ENCODE measurements at regions not wholly inside any gene's neighbourhood (a gene's known extent, or its start where the extent isn't known, plus 50 kb on each side); places are given as distances from the start of the nearest gene placed in this dataset.

DNA sequence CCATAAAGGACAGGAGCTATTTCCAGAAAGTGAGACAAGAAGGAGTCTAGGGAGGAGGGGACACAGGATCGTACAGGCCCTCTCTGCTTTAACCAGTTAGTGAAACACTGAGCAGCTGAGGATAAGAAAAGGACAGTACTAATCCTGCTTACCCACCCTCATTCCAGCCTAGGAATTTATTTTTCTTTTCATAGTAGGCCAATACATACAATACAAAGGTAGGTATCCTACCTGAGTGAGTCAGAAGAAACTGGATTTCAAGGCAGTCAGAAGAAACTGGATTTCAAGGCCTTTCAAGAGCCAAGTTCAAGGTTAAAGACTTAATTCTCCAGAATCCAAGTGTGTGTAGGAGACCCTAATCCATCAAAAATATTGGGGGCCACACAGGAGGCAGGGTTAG lies 65.3 kb downstream of the EOMES start:
- H3K9me3 ChIP-seq (ENCODE audit: insufficient read depth in 2 of 2, low read depth in 1 of 2, low read length in 1 of 2): no peaks in the 10 kb centered on the region
- H3K4me1 ChIP-seq (replicated peaks in 1 of 4; ENCODE audit: control insufficient read depth in 3 of 4, insufficient read depth in 4 of 4, low read length in 3 of 4): peaks cover 2 to 10% (median 5%) of the 10 kb centered on the region in 4 experiments; a peak in 4 of 7 replicates
- no peak overlapping the region for H3K56ac ChIP-seq (replicated peaks; ENCODE audit: insufficient read length, low read depth, low read length)
- no peak overlapping the region for H3K27ac ChIP-seq (ENCODE audit: low read depth, low read length)
- no peaks in the 10 kb centered on the region for H3K79me1 ChIP-seq (ENCODE audit: low read depth, low read length)
- CTCF ChIA-PET (ENCODE audit: partially characterized antibody): interaction anchor here (0.6 to 5.7 kb wide), 11 partner anchors 8 to 453 kb away, joined by 3 to 46 read pairs (median 4); no protein-coding TSS in a partner anchor
- no peak overlapping the region for H2BK20ac ChIP-seq (ENCODE audit: low read length)
- no peak overlapping the region for H2BK12ac ChIP-seq (ENCODE audit: low read depth, low read length)
- H3K23me2 ChIP-seq (ENCODE audit: low read depth, low read length): no peaks in the 10 kb centered on the region; the same call in 1 of the 2 replicates
- TF ChIP-seq RXRA (IDR thresholded peaks at IDR 0.05; ENCODE audit: insufficient read depth, low read depth, low read length): no peak
- no peak for TF ChIP-seq POLR2AphosphoS5 (IDR thresholded peaks at IDR 0.05; ENCODE audit: low read depth, low read length)
- TF ChIP-seq USF2 (IDR thresholded peaks at IDR 0.05; ENCODE audit: low read length): no peak
- TF ChIP-seq, protein P1, sequence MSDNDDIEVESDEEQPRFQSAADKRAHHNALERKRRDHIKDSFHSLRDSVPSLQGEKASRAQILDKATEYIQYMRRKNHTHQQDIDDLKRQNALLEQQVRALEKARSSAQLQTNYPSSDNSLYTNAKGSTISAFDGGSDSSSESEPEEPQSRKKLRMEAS (IDR thresholded peaks at IDR 0.05): no peak
- TF ChIP-seq JUN (IDR thresholded peaks at IDR 0.05; ENCODE audit: low read depth, low read length): no peak
- TF ChIP-seq TBP (IDR thresholded peaks at IDR 0.05; ENCODE audit: low read depth, low read length): no peak
- TF ChIP-seq NRF1 (IDR thresholded peaks at IDR 0.05; ENCODE audit: low read depth, low read length): no peak
- no peak for TF ChIP-seq BCL11A (IDR thresholded peaks at IDR 0.05; ENCODE audit: low read depth in 2 of 2, low read length in 2 of 2)
- no peak for TF ChIP-seq NANOG (IDR thresholded peaks at IDR 0.05; ENCODE audit: insufficient read depth, low read depth, low read length, poor library complexity, severe bottlenecking)
- TF ChIP-seq TCF12 (IDR thresholded peaks at IDR 0.05; ENCODE audit: low read depth, low read length): no peak
- TF ChIP-seq CBX5 (IDR thresholded peaks at IDR 0.05; ENCODE audit: low read depth, low read length): no peak
- no peak for TF ChIP-seq KDM1A (IDR thresholded peaks at IDR 0.05; ENCODE audit: borderline replicate concordance, low read length)
- H4K20me1 ChIP-seq (replicated peaks in 1 of 2; ENCODE audit: control insufficient read depth in 1 of 2, insufficient read depth in 2 of 2, low read length in 2 of 2): no peaks in the 10 kb centered on the region
- DNase-seq (ENCODE audit: low read depth in 1 of 2, low spot score in 2 of 2) (no peak), FAIRE-seq (no peak)
- H3K9ac ChIP-seq (replicated peaks in 1 of 4; ENCODE audit: extremely low read depth in 1 of 4, low read depth in 3 of 4, low read length in 3 of 4): no peak overlapping the region
- H3K4me2 ChIP-seq (ENCODE audit: insufficient read depth in 1 of 2, low read depth in 2 of 2, low read length in 2 of 2): no peak overlapping the region
- no peak overlapping the region for H2AFZ ChIP-seq (ENCODE audit: low read length)
- H3K4ac ChIP-seq (replicated peaks; ENCODE audit: insufficient read length, low read depth, low read length): no peak overlapping the region
- no peak overlapping the region for H3K18ac ChIP-seq (ENCODE audit: extremely low read depth, low read length)
- H3K23ac ChIP-seq (ENCODE audit: insufficient read length): no peak overlapping the region
- no peaks in the 10 kb centered on the region; a peak in 1 of 8 replicates for H3K36me3 ChIP-seq (ENCODE audit: control insufficient read depth in 2 of 4, insufficient read depth in 4 of 4, low read length in 3 of 4)
- 83% methylated on average over 1 of the region's 1 CpG; no CpG with 5 or more reads in 1 of the 2 experiments for WGBS, 2 experiments (ENCODE audit: extremely low coverage in 1 of 2, insufficient coverage in 1 of 2, insufficient read length in 1 of 2, insufficient replicate concordance in 2 of 2, low coverage in 1 of 2, low lambda C conversion rate in 2 of 2, missing lambda C conversion rate in 1 of 2)
- no peak overlapping the region for H3K14ac ChIP-seq (ENCODE audit: insufficient read length)
- H3K4me3 ChIP-seq (ENCODE audit: extremely low read depth in 1 of 4, insufficient read depth in 2 of 4, low read depth in 3 of 4, low read length in 4 of 4): no peak overlapping the region
- no peak overlapping the region for H2BK15ac ChIP-seq (ENCODE audit: low read length)
- no peak overlapping the region for H4K8ac ChIP-seq (ENCODE audit: extremely low read depth, insufficient read depth, low read length)
- POLR2A ChIA-PET (ENCODE audit: partially characterized antibody): interaction anchor here (2.0 kb wide), 1 partner anchor 24 kb away, joined by 7 read pairs; no protein-coding TSS in a partner anchor
- H4K91ac ChIP-seq (replicated peaks; ENCODE audit: insufficient read length, low read length): no peak overlapping the region
- no peak overlapping the region for H4K5ac ChIP-seq (ENCODE audit: insufficient read length, low read depth, low read length)
- no peaks in the 10 kb centered on the region for H3K27me3 ChIP-seq (replicated peaks in 1 of 4; ENCODE audit: control insufficient read depth in 3 of 4, extremely low read depth in 1 of 4, insufficient read depth in 3 of 4, low read length in 3 of 4)
- H2AK5ac ChIP-seq (ENCODE audit: low read depth, low read length): no peak overlapping the region
- H2BK120ac ChIP-seq (replicated peaks; ENCODE audit: low read depth, low read length): no peak overlapping the region
- H3K79me2 ChIP-seq (ENCODE audit: control insufficient read depth in 1 of 2, insufficient read depth in 2 of 2, low read length in 2 of 2): no peaks in the 10 kb centered on the region
- no peak overlapping the region for H2BK5ac ChIP-seq (ENCODE audit: low read depth, low read length)

All from H1 (cell line).